ENCODE measurements at regions not wholly inside any gene's neighbourhood (a gene's known extent, or its start where the extent isn't known, plus 50 kb on each side); places are given as distances from the start of the nearest gene placed in this dataset.

GRCh38 chr5:133715216-133715615, 102.9 kb upstream of the FSTL4 start:
- TF ChIP-seq CTCF (IDR thresholded peaks at IDR 0.05): no peak
- no peak for TF ChIP-seq POLR2AphosphoS5 (IDR thresholded peaks at IDR 0.05)
